T-cell (primary cell): ENCODE measurements at regions not wholly inside any gene's neighbourhood (a gene's known extent, or its start where the extent isn't known, plus 50 kb on each side); places are given as distances from the start of the nearest gene placed in this dataset.
A peak's percentile ranks its signal among the peaks of the same experiment; 100 is the strongest.

ENCODE experiments used
- ATAC-seq, 4 experiments: fragments of 200-7000 bp in 3 of 4; fragments of 150-1000 bp in 1 of 4; cut with Tn5 transposase; replicated peaks in 1 of 4; 1 replicate in 3 of 4; 2 replicates in 1 of 4; pipeline ENCODE4 v1.10.0; 2021; ENCODE audit warnings: moderate library complexity in 3 of 4, mild to moderate bottlenecking in 2 of 4, moderate number of reproducible peaks in 1 of 4
- CTCF ChIA-PET, 2 donors: fragments of 300-600 bp; sonication (Branson Sonifier 250); formaldehyde crosslinking; loops; one replicate each; lab custom pipeline; 2022; ENCODE audit warnings: antibody characterized with exemption in 2 of 2; lab: Charles Lee
- POLR2A ChIA-PET, 2 donors: fragments of 300-600 bp; sonication (Branson Sonifier 250); formaldehyde crosslinking; loops; one replicate each; lab custom pipeline; 2022; ENCODE audit warnings: antibody characterized with exemption in 2 of 2; lab: Charles Lee
- DNase-seq, 35 experiments: peaks; one replicate each; pipeline versions ENCODE4 v3.0.0 to v3.0.0-alpha.2; 2013 to 2023
- H3K27ac ChIP-seq: one replicate; pipeline ENCODE4 v1.5.1; 2013; ENCODE audit warnings: low read length
- H3K27me3 ChIP-seq, 2 experiments: replicated peaks in 1 of 2; 1 replicate in 1 of 2; 2 replicates in 1 of 2; pipeline versions ENCODE4 v1.6.1 to v1.7.0; 2013; ENCODE audit warnings: low read length in 1 of 2, mixed read lengths in 1 of 2; ENCODE audit not compliant: control insufficient read depth in 2 of 2, insufficient read depth in 2 of 2; ENCODE audit errors: extremely low read depth in 1 of 2
- H3K36me3 ChIP-seq, 2 donors: 1 replicate in 1 of 2; 2 replicates in 1 of 2; pipeline versions ENCODE4 v1.6.1 to v1.7.0; 2013; ENCODE audit warnings: low read length in 1 of 2; ENCODE audit not compliant: control insufficient read depth in 2 of 2, insufficient read depth in 1 of 2; ENCODE audit errors: extremely low read depth in 1 of 2
- H3K4me1 ChIP-seq, 2 experiments: 1 replicate in 1 of 2; 2 replicates in 1 of 2; pipeline versions ENCODE4 v1.6.1 to v1.7.0; 2013; ENCODE audit warnings: low read length in 2 of 2, mixed read lengths in 1 of 2; ENCODE audit not compliant: insufficient read depth in 2 of 2, control insufficient read depth in 1 of 2; ENCODE audit errors: extremely low read depth in 1 of 2
- H3K4me3 ChIP-seq, 2 donors: 1 replicate in 1 of 2; 2 replicates in 1 of 2; pipeline versions ENCODE4 v1.5.1 to v1.7.0; 2013; ENCODE audit warnings: mild to moderate bottlenecking in 2 of 2, low read length in 1 of 2, moderate library complexity in 1 of 2; ENCODE audit not compliant: control insufficient read depth in 1 of 2; ENCODE audit errors: extremely low read depth in 1 of 2
- H3K9me3 ChIP-seq: 2 replicates; pipeline ENCODE4 v1.7.0; 2013
- H3K27ac Mint-ChIP-seq, 2 donors: one replicate each; pipeline ENCODE4 v1.8.0; 2020 to 2021; ENCODE audit warnings: mild to moderate bottlenecking in 2 of 2, mixed read lengths in 2 of 2
- H3K27me3 Mint-ChIP-seq, 2 donors: one replicate each; pipeline ENCODE4 v1.8.0; 2021 to 2022; ENCODE audit warnings: mixed read lengths in 2 of 2
- H3K36me3 Mint-ChIP-seq: one replicate; pipeline ENCODE4 v1.8.0; 2021; ENCODE audit warnings: mixed read lengths
- H3K4me1 Mint-ChIP-seq, 3 donors: one replicate each; pipeline ENCODE4 v1.8.0; 2020 to 2022; ENCODE audit warnings: mixed read lengths in 3 of 3, mild to moderate bottlenecking in 1 of 3
- H3K4me3 Mint-ChIP-seq, 3 donors: one replicate each; pipeline ENCODE4 v1.8.0; 2020 to 2022; ENCODE audit warnings: mild to moderate bottlenecking in 3 of 3, mixed read lengths in 3 of 3, moderate library complexity in 3 of 3
- H3K9me3 Mint-ChIP-seq, 3 donors: one replicate each; pipeline ENCODE4 v1.8.0; 2020 to 2022; ENCODE audit warnings: mixed read lengths in 3 of 3
- WGBS: methylation state at CpG from one replicate; pipeline ENCODE4 v1.1.5; 2013; ENCODE audit warnings: missing lambda C conversion rate; ENCODE audit not compliant: insufficient coverage; 5-methylcytosine and 5-hydroxymethylcytosine counted together

- no peaks in the 10 kb centered on the region for H3K27me3 ChIP-seq
- no peak overlapping the region for H3K4me3 ChIP-seq
- no peaks in the 10 kb centered on the region for H3K27me3 Mint-ChIP-seq
- no peak for DNase-seq
- H3K9me3 Mint-ChIP-seq, result peaks cover 4 to 5% (median 5%) of the 10 kb centered on the region in 3 donors
- H3K9me3 ChIP-seq, result peaks cover 2% of the 10 kb centered on the region
- H3K36me3 ChIP-seq, result no peaks in the 10 kb centered on the region
- ATAC-seq, result no peak
- H3K27ac Mint-ChIP-seq, result no peak overlapping the region
- no peaks in the 10 kb centered on the region for H3K4me1 ChIP-seq
- H3K36me3 Mint-ChIP-seq, result peaks cover 29% of the 10 kb centered on the region
- ChIA-PET CTCF (interaction anchor here in 1 of 2 donors (0.5 kb wide), 1 partner anchor 180 kb away, joined by 5 read pairs; no protein-coding TSS in a partner anchor), POLR2A (interaction anchor here in 1 of 2 donors (0.6 kb wide), 1 partner anchor 35 kb away, joined by 3 read pairs; no protein-coding TSS in a partner anchor)
- no peak overlapping the region for H3K27ac ChIP-seq
- no peak overlapping the region for H3K4me3 Mint-ChIP-seq
- peaks cover 8 to 17% (median 12%) of the 10 kb centered on the region in 3 donors for H3K4me1 Mint-ChIP-seq
- WGBS, result 83% methylated on average over 4 of the region's 7 CpGs
These were observed 158.1 kb upstream of the ARG1 start for GRCh38 chr6:131414956-131415355.

GRCh38 chr6:131418441-131418840 is 154.6 kb upstream of the ARG1 start:
- ATAC-seq, result no peak
- Histone ChIP-seq H3K27me3 (no peaks in the 10 kb centered on the region), H3K27ac (no peak overlapping the region), H3K4me1 (no peaks in the 10 kb centered on the region), H3K4me3 (no peak overlapping the region), H3K9me3 (no peaks in the 10 kb centered on the region), H3K36me3 (no peaks in the 10 kb centered on the region)
- CTCF ChIA-PET, result no interaction called here
- Mint-ChIP-seq H3K9me3 (no peaks in the 10 kb centered on the region), H3K4me1 (peaks cover 6 to 24% (median 18%) of the 10 kb centered on the region in 3 donors), H3K27ac (no peak overlapping the region), H3K36me3 (peaks cover 26% of the 10 kb centered on the region), H3K27me3 (no peaks in the 10 kb centered on the region), H3K4me3 (no peak overlapping the region)
- POLR2A ChIA-PET, result no interaction called here
- DNase-seq, result no peak
- WGBS, result 79% methylated on average over 4 of the region's 5 CpGs

GRCh38 chr6:131419702-131420101 is 153.3 kb upstream of the ARG1 start:
- no peaks in the 10 kb centered on the region for H3K4me1 ChIP-seq
- DNase-seq, result no peak
- no peak overlapping the region for H3K4me3 ChIP-seq
- WGBS, result no CpG with 5 or more reads among the region's 1 CpG
- no peaks in the 10 kb centered on the region for H3K36me3 ChIP-seq
- ATAC-seq, result no peak
- ChIA-PET POLR2A (no interaction called here), CTCF (no interaction called here)
- Mint-ChIP-seq H3K4me3 (no peak overlapping the region), H3K27ac (no peak overlapping the region), H3K36me3 (peaks cover 26% of the 10 kb centered on the region), H3K27me3 (no peaks in the 10 kb centered on the region), H3K9me3 (no peaks in the 10 kb centered on the region), H3K4me1 (peaks cover 6 to 24% (median 18%) of the 10 kb centered on the region in 3 donors)
- H3K27ac ChIP-seq, result no peak overlapping the region
- no peaks in the 10 kb centered on the region for H3K27me3 ChIP-seq
- no peaks in the 10 kb centered on the region for H3K9me3 ChIP-seq

GRCh38 chr6:131424016-131424415 is 149.0 kb upstream of the ARG1 start:
- peaks cover 20 to 54% (median 31%) of the 10 kb centered on the region in 3 donors for H3K4me1 Mint-ChIP-seq
- ChIA-PET POLR2A (no interaction called here), CTCF (no interaction called here)
- H3K27ac Mint-ChIP-seq, result no peak overlapping the region
- H3K4me3 Mint-ChIP-seq, result no peak overlapping the region
- DNase-seq (no peak), ATAC-seq (no peak)
- Histone ChIP-seq H3K36me3 (no peaks in the 10 kb centered on the region), H3K27me3 (no peaks in the 10 kb centered on the region), H3K4me1 (no peaks in the 10 kb centered on the region), H3K9me3 (no peaks in the 10 kb centered on the region), H3K27ac (no peak overlapping the region), H3K4me3 (no peak overlapping the region)
- H3K36me3 Mint-ChIP-seq, result peaks cover 34% of the 10 kb centered on the region
- H3K9me3 Mint-ChIP-seq, result peaks cover 0 to 5% (median 4%) of the 10 kb centered on the region in 3 donors
- H3K27me3 Mint-ChIP-seq, result no peaks in the 10 kb centered on the region

GRCh38 chr6:131424475-131424874 is 148.6 kb upstream of the ARG1 start:
- 100% methylated on average over 1 of the region's 4 CpGs for WGBS
- peaks cover 38% of the 10 kb centered on the region for H3K36me3 Mint-ChIP-seq
- H3K4me3 Mint-ChIP-seq, result no peak overlapping the region
- POLR2A ChIA-PET, result no interaction called here
- peaks cover 24 to 54% (median 34%) of the 10 kb centered on the region in 3 donors for H3K4me1 Mint-ChIP-seq
- ATAC-seq, result no peak
- no peak overlapping the region for H3K4me3 ChIP-seq
- peaks cover 0 to 10% (median 5%) of the 10 kb centered on the region in 3 donors for H3K9me3 Mint-ChIP-seq
- no peaks in the 10 kb centered on the region for H3K9me3 ChIP-seq
- no peak overlapping the region for H3K27ac ChIP-seq
- CTCF ChIA-PET, result no interaction called here
- no peaks in the 10 kb centered on the region for H3K4me1 ChIP-seq
- no peaks in the 10 kb centered on the region for H3K27me3 ChIP-seq
- H3K27me3 Mint-ChIP-seq, result no peaks in the 10 kb centered on the region
- H3K27ac Mint-ChIP-seq, result no peak overlapping the region
- no peaks in the 10 kb centered on the region for H3K36me3 ChIP-seq
- DNase-seq, result no peak

- no peaks in the 10 kb centered on the region for H3K27me3 ChIP-seq
- H3K4me3 ChIP-seq, result no peak overlapping the region
- no peaks in the 10 kb centered on the region for H3K4me1 ChIP-seq
- ATAC-seq (no peak), DNase-seq (no peak)
- H3K4me3 Mint-ChIP-seq, result peak overlapping the region in 1 of 3 donors; percentile 57
- peaks cover 0 to 10% (median 5%) of the 10 kb centered on the region in 3 donors for H3K9me3 Mint-ChIP-seq
- H3K27ac Mint-ChIP-seq, result no peak overlapping the region
- H3K27ac ChIP-seq, result no peak overlapping the region
- CTCF ChIA-PET, result interaction anchor here in 1 of 2 donors (0.6 kb wide), 1 partner anchor 1548 kb away, joined by 5 read pairs; no protein-coding TSS in a partner anchor
- POLR2A ChIA-PET, result no interaction called here
- peaks cover 38% of the 10 kb centered on the region for H3K36me3 Mint-ChIP-seq
- H3K4me1 Mint-ChIP-seq, result peaks cover 26 to 47% (median 30%) of the 10 kb centered on the region in 3 donors
- H3K36me3 ChIP-seq, result no peaks in the 10 kb centered on the region
- WGBS, result 60% methylated on average over 2 of the region's 5 CpGs
- no peaks in the 10 kb centered on the region for H3K27me3 Mint-ChIP-seq
- H3K9me3 ChIP-seq, result no peaks in the 10 kb centered on the region
These were observed 145.5 kb upstream of the ARG1 start for GRCh38 chr6:131427434-131428058.
